ENCODE measurements at regions not wholly inside any gene's neighbourhood (a gene's known extent, or its start where the extent isn't known, plus 50 kb on each side); places are given as distances from the start of the nearest gene placed in this dataset.

DNA sequence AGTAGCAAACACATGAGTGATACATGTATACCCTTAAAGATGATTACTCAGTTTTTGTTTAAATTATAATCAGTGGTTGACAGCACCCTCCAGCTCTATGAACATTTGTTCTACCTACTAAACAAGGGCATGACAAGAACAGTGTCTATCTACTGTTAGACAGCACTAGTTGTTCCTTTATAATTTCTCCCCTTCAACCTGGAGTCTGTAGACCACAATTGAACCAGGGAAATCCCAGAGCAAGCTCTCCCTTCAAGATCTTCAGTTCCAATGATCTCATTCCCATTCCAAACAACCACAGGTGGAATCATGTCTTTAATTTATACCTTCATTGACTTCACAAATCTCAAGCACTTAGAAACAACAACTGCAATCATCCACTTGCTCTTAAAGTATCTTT, 216.1 kb downstream of the HHIPL2 start:
- H3K27ac ChIP-seq (ENCODE audit: insufficient read depth, low read depth, low read length, poor library complexity, severe bottlenecking): no peak overlapping the region

DNA sequence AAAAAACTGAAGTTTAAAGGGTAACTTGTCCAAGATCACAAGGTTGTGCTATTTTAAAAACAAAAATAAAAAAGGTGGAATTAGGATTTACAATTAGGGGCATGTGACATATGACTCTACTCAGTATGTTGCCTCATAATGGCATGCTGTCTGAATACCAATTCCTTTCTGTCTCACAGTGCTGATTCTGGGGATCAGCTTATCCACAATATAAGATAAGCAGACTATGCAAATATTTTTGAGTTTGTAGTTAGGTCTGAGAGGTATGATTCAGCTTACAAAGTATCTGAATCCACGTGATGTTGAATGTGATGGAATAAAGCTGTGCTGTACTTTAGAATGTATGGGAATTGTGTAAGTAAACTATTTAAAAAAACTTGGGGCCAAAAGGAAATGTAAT, 216.6 kb downstream of the HHIPL2 start:
- Histone ChIP-seq H3K9me3 (ENCODE audit: control insufficient read depth, low read length) (no peaks in the 10 kb centered on the region), H3K27me3 (ENCODE audit: control insufficient read depth, insufficient read depth, low read length, poor library complexity, severe bottlenecking) (no peaks in the 10 kb centered on the region), H3K4me3 (ENCODE audit: insufficient read depth, low read depth, low read length) (no peak overlapping the region), H3K27ac (ENCODE audit: insufficient read depth, low read depth, low read length, poor library complexity, severe bottlenecking) (no peak overlapping the region), H3K36me3 (ENCODE audit: control insufficient read depth, insufficient read depth, low read length) (no peaks in the 10 kb centered on the region), H3K4me1 (ENCODE audit: control insufficient read depth, insufficient read depth, low read length) (no peaks in the 10 kb centered on the region)
- WGBS, 2 experiments: 94 to 96% methylated on average over 1 of the region's 1 CpG

More for the DNA sequence above, 216.1 kb downstream of the HHIPL2 start:
- Histone ChIP-seq H3K4me1 (ENCODE audit: control insufficient read depth, insufficient read depth, low read length) (no peaks in the 10 kb centered on the region), H3K36me3 (ENCODE audit: control insufficient read depth, insufficient read depth, low read length) (no peaks in the 10 kb centered on the region), H3K9me3 (ENCODE audit: control insufficient read depth, low read length) (no peaks in the 10 kb centered on the region), H3K4me3 (ENCODE audit: insufficient read depth, low read depth, low read length) (no peak overlapping the region), H3K27me3 (ENCODE audit: control insufficient read depth, insufficient read depth, low read length, poor library complexity, severe bottlenecking) (no peaks in the 10 kb centered on the region)

DNA sequence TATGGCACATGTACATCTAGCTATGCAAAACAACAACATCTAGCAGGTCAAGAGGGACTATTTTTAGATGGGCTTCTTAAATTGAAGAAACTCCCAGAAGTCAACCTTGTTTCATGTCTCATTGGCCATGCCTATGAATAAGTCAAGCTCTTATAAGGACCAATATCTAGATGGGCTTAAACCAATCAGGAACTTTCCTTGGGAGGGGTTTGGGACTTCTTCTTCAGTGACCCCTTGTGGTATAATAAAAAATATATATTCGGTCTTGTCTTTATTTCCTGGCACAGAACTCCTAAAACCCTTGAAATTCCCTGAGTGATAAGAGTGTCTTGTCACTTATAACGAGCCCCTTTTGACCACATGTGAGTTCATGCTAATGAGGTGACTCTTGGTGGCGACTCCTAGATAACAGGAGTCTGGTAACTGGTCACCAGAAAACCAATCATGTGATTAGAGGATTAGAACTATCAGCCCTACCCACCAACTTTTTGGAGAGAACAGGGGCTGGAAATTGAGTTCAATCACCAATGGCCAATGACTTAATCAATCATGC, 218.3 kb downstream of the HHIPL2 start:
- H3K36me3 ChIP-seq (ENCODE audit: control insufficient read depth, insufficient read depth, low read length): no peaks in the 10 kb centered on the region
- H3K4me1 ChIP-seq (ENCODE audit: control insufficient read depth, insufficient read depth, low read length): no peaks in the 10 kb centered on the region
- 97% methylated on average over 3 of the region's 3 CpGs for whole genome bisulfite sequencing, 2 experiments
- no peaks in the 10 kb centered on the region for H3K27me3 ChIP-seq (ENCODE audit: control insufficient read depth, insufficient read depth, low read length, poor library complexity, severe bottlenecking)
- H3K27ac ChIP-seq (ENCODE audit: insufficient read depth, low read depth, low read length, poor library complexity, severe bottlenecking): no peak overlapping the region
- no peaks in the 10 kb centered on the region for H3K9me3 ChIP-seq (ENCODE audit: control insufficient read depth, low read length)
- H3K4me3 ChIP-seq (ENCODE audit: insufficient read depth, low read depth, low read length): no peak overlapping the region

DNA sequence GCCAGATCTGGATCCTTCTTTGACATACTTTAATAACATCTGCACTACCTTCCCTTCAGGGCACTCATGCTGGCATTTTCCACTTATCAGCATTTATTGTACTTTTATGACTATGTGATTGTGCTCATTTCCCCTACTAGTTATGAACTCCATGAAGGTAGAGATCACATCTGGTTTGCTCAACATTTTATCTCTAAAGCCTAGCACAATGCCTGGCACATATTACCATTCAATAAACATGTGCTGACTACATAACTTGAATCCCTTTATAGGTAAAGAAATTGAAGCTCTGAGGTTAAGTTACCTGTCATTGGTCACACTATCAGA, 221.2 kb downstream of the HHIPL2 start:
- Histone ChIP-seq H3K27ac (ENCODE audit: insufficient read depth, low read depth, low read length, poor library complexity, severe bottlenecking) (no peak overlapping the region), H3K9me3 (ENCODE audit: control insufficient read depth, low read length) (no peaks in the 10 kb centered on the region), H3K4me1 (ENCODE audit: control insufficient read depth, insufficient read depth, low read length) (no peaks in the 10 kb centered on the region), H3K36me3 (ENCODE audit: control insufficient read depth, insufficient read depth, low read length) (no peaks in the 10 kb centered on the region), H3K4me3 (ENCODE audit: insufficient read depth, low read depth, low read length) (no peak overlapping the region), H3K27me3 (ENCODE audit: control insufficient read depth, insufficient read depth, low read length, poor library complexity, severe bottlenecking) (no peaks in the 10 kb centered on the region)

DNA sequence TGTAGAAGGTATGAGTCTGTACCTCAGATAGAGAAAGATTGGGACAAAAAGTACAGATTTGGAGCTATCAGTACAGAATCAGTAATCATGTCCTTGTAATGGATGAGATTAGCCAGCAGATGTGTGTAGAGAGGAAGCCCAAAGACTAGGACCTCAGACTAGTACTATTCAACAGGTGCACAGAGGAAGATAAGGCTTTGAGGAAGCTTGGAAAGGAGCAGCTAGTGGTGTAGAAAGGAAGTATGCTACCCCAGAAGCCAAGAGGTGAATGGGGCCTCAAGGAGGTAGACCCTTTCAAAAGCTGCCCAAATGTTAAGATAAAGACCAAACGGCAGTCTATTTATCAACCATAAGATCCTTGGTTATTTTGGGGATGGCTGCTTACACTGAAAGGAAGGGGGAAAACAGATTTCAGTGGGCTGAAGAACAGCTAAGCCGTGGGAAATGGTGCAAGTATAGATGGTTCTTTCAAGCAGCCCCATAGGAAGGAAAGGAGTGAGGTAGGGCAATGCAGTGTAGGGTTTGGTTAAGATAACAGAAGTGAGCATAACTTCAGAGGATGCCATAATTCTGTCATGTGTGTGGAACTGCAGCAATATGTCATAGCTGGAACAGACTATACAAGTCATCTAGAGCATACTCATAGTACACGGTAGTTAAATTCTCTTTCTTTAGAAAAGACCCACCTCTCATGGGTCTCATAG, 221.7 kb downstream of the HHIPL2 start:
- Histone ChIP-seq H3K27me3 (ENCODE audit: control insufficient read depth, insufficient read depth, low read length, poor library complexity, severe bottlenecking) (no peaks in the 10 kb centered on the region), H3K9me3 (ENCODE audit: control insufficient read depth, low read length) (no peaks in the 10 kb centered on the region), H3K27ac (ENCODE audit: insufficient read depth, low read depth, low read length, poor library complexity, severe bottlenecking) (no peak overlapping the region), H3K36me3 (ENCODE audit: control insufficient read depth, insufficient read depth, low read length) (no peaks in the 10 kb centered on the region), H3K4me3 (ENCODE audit: insufficient read depth, low read depth, low read length) (no peak overlapping the region), H3K4me1 (ENCODE audit: control insufficient read depth, insufficient read depth, low read length) (no peaks in the 10 kb centered on the region)
- WGBS, 2 experiments: 92 to 93% methylated on average over 3 of the region's 3 CpGs

DNA sequence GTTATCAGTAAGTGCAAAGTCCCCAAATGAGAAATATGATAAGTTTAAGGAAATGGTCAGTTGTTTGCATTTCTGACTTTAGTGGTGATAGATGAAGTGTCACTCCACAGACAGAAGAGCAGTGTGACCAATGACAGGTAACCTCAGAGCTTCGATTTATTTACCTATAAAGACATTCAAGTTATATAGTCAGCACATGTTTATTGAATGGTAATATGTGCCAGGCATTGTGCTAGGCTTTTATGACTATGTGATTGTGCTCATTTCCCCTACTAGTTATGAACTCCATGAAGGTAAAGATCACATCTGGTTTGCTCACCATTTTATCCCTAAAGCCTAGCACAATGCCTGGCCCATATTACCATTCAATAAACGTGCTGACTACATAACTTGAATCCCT, 222.4 kb downstream of the HHIPL2 start:
- H3K27me3 ChIP-seq (ENCODE audit: control insufficient read depth, insufficient read depth, low read length, poor library complexity, severe bottlenecking): no peaks in the 10 kb centered on the region
- H3K27ac ChIP-seq (ENCODE audit: insufficient read depth, low read depth, low read length, poor library complexity, severe bottlenecking): no peak overlapping the region
- no peak overlapping the region for H3K4me3 ChIP-seq (ENCODE audit: insufficient read depth, low read depth, low read length)
- H3K9me3 ChIP-seq (ENCODE audit: control insufficient read depth, low read length): no peaks in the 10 kb centered on the region
- H3K36me3 ChIP-seq (ENCODE audit: control insufficient read depth, insufficient read depth, low read length): no peaks in the 10 kb centered on the region
- no peaks in the 10 kb centered on the region for H3K4me1 ChIP-seq (ENCODE audit: control insufficient read depth, insufficient read depth, low read length)
- 76 to 100% methylated on average over 2 of the region's 2 CpGs for WGBS, 2 experiments

DNA sequence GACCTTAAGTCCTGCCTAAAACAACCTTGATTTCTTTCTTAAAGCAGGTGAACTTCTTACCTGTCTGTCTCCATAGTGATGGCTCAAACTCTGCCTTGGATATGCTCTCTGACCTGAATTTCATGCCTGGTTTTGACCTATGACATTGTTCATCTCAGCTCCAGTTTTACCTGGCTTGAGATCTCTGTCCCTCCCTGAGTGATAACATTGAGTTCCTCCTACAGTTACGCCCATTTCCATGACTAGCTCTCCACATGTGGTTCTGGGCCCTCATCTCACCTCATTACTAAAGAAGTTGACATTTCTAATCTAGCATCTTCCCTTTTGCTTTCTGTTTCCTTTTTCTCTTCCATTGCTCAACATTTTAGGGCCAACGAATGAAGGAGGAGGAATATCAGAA, 233.1 kb downstream of the HHIPL2 start:
- H3K36me3 ChIP-seq (ENCODE audit: control insufficient read depth, insufficient read depth, low read length): no peaks in the 10 kb centered on the region
- H3K27ac ChIP-seq (ENCODE audit: insufficient read depth, low read depth, low read length, poor library complexity, severe bottlenecking): no peak overlapping the region
- no peaks in the 10 kb centered on the region for H3K27me3 ChIP-seq (ENCODE audit: control insufficient read depth, insufficient read depth, low read length, poor library complexity, severe bottlenecking)
- no peaks in the 10 kb centered on the region for H3K4me1 ChIP-seq (ENCODE audit: control insufficient read depth, insufficient read depth, low read length)
- H3K9me3 ChIP-seq (ENCODE audit: control insufficient read depth, low read length): no peaks in the 10 kb centered on the region
- H3K4me3 ChIP-seq (ENCODE audit: insufficient read depth, low read depth, low read length): no peak overlapping the region
- WGBS, 2 experiments: 91 to 100% methylated on average over 1 of the region's 2 CpGs

DNA sequence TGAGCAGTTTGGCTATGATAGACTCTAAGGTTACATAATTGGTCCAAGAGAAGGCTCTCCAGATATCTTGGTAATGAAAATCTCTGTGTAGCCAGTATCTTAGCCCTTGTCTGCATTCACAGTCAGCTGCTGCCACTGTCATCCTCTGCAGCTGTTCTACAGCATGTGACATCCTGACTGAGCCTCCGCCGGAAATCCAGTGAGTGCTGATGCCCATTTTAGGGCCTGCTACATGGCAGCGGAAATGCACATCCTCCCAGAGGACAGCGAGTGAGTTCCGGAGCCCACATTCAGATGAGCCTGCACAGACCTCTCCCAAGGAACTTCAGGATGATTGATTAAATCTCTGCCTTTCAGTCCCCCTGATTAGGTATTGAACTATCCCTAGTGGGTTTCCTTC, 237.1 kb downstream of the HHIPL2 start:
- H3K27ac ChIP-seq (ENCODE audit: insufficient read depth, low read depth, low read length, poor library complexity, severe bottlenecking): no peak overlapping the region
- 88 to 95% methylated on average over 5 of the region's 5 CpGs for WGBS, 2 experiments

DNA sequence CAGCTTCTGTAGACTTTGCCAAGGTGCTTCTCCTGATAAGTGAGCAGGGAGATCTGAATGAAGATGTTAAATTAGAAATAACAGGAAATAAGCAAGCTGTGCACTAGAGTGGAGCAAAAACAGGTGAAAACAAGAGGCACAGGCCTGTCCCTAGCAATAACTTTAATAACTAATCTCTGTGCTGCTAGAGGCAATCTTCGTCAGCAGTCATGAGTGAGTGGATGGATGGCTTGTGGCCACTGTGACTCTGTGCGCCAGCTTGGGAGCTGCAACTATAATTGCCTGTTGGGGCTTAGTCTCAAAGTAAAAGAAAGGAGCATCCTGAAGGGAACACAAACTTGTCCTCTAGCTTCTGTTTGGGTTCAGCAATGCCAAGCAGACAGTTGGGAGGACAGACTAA, 240.3 kb downstream of the HHIPL2 start:
- H3K27me3 ChIP-seq (ENCODE audit: control insufficient read depth, insufficient read depth, low read length, poor library complexity, severe bottlenecking): no peaks in the 10 kb centered on the region
- H3K36me3 ChIP-seq (ENCODE audit: control insufficient read depth, insufficient read depth, low read length): no peaks in the 10 kb centered on the region
- H3K9me3 ChIP-seq (ENCODE audit: control insufficient read depth, low read length): no peaks in the 10 kb centered on the region
- 44 to 46% methylated on average over 2 of the region's 2 CpGs for WGBS, 2 experiments
- H3K4me3 ChIP-seq (ENCODE audit: insufficient read depth, low read depth, low read length): no peak overlapping the region
- H3K27ac ChIP-seq (ENCODE audit: insufficient read depth, low read depth, low read length, poor library complexity, severe bottlenecking): no peak overlapping the region
- no peaks in the 10 kb centered on the region for H3K4me1 ChIP-seq (ENCODE audit: control insufficient read depth, insufficient read depth, low read length)

More for the DNA sequence above, 237.1 kb downstream of the HHIPL2 start:
- Histone ChIP-seq H3K4me3 (ENCODE audit: insufficient read depth, low read depth, low read length) (no peak overlapping the region), H3K9me3 (ENCODE audit: control insufficient read depth, low read length) (no peaks in the 10 kb centered on the region), H3K27me3 (ENCODE audit: control insufficient read depth, insufficient read depth, low read length, poor library complexity, severe bottlenecking) (no peaks in the 10 kb centered on the region), H3K4me1 (ENCODE audit: control insufficient read depth, insufficient read depth, low read length) (no peaks in the 10 kb centered on the region), H3K36me3 (ENCODE audit: control insufficient read depth, insufficient read depth, low read length) (no peaks in the 10 kb centered on the region)

DNA sequence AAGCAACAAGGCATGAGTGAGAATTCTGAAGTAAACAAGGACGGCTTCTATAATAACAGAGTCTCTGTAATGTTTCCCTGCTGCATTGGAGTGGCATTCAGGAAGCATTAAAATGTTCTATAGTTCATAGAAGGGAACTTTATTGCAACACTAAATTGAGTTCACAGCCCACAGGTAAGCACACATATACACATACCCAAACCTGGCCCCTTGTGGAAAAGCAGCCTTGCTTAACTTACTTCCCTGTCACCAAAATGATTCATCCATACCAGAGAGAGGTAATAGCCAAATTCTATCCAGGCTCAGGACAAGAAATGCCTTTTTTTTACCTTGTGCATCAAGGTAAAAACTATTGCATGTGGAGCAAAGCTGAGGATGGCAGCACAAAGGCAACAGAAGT, 241.4 kb downstream of the HHIPL2 start:
- Histone ChIP-seq H3K4me1 (ENCODE audit: control insufficient read depth, insufficient read depth, low read length) (no peaks in the 10 kb centered on the region), H3K36me3 (ENCODE audit: control insufficient read depth, insufficient read depth, low read length) (no peaks in the 10 kb centered on the region), H3K4me3 (ENCODE audit: insufficient read depth, low read depth, low read length) (no peak overlapping the region), H3K27ac (ENCODE audit: insufficient read depth, low read depth, low read length, poor library complexity, severe bottlenecking) (no peak overlapping the region), H3K27me3 (ENCODE audit: control insufficient read depth, insufficient read depth, low read length, poor library complexity, severe bottlenecking) (no peaks in the 10 kb centered on the region), H3K9me3 (ENCODE audit: control insufficient read depth, low read length) (no peaks in the 10 kb centered on the region)
- 84 to 100% methylated on average over 1 of the region's 1 CpG for WGBS, 2 experiments

DNA sequence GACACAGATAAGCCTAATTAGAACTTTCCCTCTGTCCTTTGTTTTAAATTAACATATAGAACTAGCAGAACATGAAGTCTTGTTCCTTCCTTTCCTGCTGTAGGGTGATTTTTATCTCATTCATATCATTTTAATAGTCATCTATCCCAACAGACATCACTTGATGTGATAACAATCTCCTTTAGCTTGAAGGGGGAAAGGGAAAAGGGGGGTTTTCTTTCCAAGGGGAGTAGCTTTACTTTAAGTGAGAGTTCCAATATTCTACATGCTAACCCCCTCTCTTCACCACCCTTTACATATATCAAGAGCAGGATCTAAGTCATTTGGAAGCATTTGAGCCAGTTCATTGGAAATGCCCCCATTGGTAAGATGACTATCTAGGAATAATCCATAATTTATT, 241.9 kb downstream of the HHIPL2 start:
- H3K4me1 ChIP-seq (ENCODE audit: control insufficient read depth, insufficient read depth, low read length): no peaks in the 10 kb centered on the region
- no peaks in the 10 kb centered on the region for H3K9me3 ChIP-seq (ENCODE audit: control insufficient read depth, low read length)
- no peaks in the 10 kb centered on the region for H3K36me3 ChIP-seq (ENCODE audit: control insufficient read depth, insufficient read depth, low read length)
- no peaks in the 10 kb centered on the region for H3K27me3 ChIP-seq (ENCODE audit: control insufficient read depth, insufficient read depth, low read length, poor library complexity, severe bottlenecking)
- H3K4me3 ChIP-seq (ENCODE audit: insufficient read depth, low read depth, low read length): no peak overlapping the region
- no peak overlapping the region for H3K27ac ChIP-seq (ENCODE audit: insufficient read depth, low read depth, low read length, poor library complexity, severe bottlenecking)
